Mesothelial cell of epicardium (in vitro differentiated cells): ENCODE measurements at regions not wholly inside any gene's neighbourhood (a gene's known extent, or its start where the extent isn't known, plus 50 kb on each side); places are given as distances from the start of the nearest gene placed in this dataset.

Experiments used
- DNase-seq, 2 experiments: peaks; one replicate each; pipeline ENCODE4 v3.0.0; 2021; ENCODE audit warnings: low spot score in 2 of 2; ENCODE audit not compliant: unreplicated experiment in 2 of 2
- H3K27ac Mint-ChIP-seq: 2 replicates; pipeline ENCODE4 v1.8.0; 2021; ENCODE audit warnings: mixed read lengths
- H3K27me3 Mint-ChIP-seq: 2 replicates; pipeline ENCODE4 v1.8.0; 2021; ENCODE audit warnings: low read depth, mixed read lengths
- H3K36me3 Mint-ChIP-seq: 2 replicates; pipeline ENCODE4 v1.8.0; 2021; ENCODE audit warnings: mixed read lengths
- H3K4me1 Mint-ChIP-seq: 2 replicates; pipeline ENCODE4 v1.8.0; 2021; ENCODE audit warnings: mixed read lengths
- H3K4me3 Mint-ChIP-seq: 2 replicates; pipeline ENCODE4 v1.8.0; 2021; ENCODE audit warnings: mild to moderate bottlenecking, moderate library complexity, mixed read lengths
- H3K9me3 Mint-ChIP-seq: 2 replicates; pipeline ENCODE4 v1.8.0; 2021; ENCODE audit warnings: mixed read lengths
- CTCF ChIP-seq: fragments of 200-600 bp; sonication (generic); IDR thresholded peaks from one replicate; pipeline ENCODE4 v1.5.0; 2021; ENCODE audit warnings: antibody characterized with exemption; ENCODE audit not compliant: unreplicated experiment

GRCh38 chr4:182102576-182102975, 140.6 kb upstream of the TENM3 start:
- no peak for TF ChIP-seq CTCF
- H3K4me1 Mint-ChIP-seq, result peaks cover 2% of the 10 kb centered on the region

GRCh38 chr4:182103614-182104319, 139.4 kb upstream of the TENM3 start:
- Mint-ChIP-seq H3K27ac (no peak overlapping the region), H3K4me1 (peaks cover 2% of the 10 kb centered on the region), H3K4me3 (no peak overlapping the region), H3K36me3 (no peaks in the 10 kb centered on the region), H3K27me3 (no peaks in the 10 kb centered on the region), H3K9me3 (no peaks in the 10 kb centered on the region)
- TF ChIP-seq CTCF, result no peak
- DNase-seq, result no peak

More at GRCh38 chr4:182102576-182102975, 140.6 kb upstream of the TENM3 start:
- Mint-ChIP-seq H3K4me3 (no peak overlapping the region), H3K36me3 (peaks cover 3% of the 10 kb centered on the region), H3K27me3 (no peaks in the 10 kb centered on the region), H3K27ac (no peak overlapping the region), H3K9me3 (peaks cover 10% of the 10 kb centered on the region)
- DNase-seq, result no peak

DNA sequence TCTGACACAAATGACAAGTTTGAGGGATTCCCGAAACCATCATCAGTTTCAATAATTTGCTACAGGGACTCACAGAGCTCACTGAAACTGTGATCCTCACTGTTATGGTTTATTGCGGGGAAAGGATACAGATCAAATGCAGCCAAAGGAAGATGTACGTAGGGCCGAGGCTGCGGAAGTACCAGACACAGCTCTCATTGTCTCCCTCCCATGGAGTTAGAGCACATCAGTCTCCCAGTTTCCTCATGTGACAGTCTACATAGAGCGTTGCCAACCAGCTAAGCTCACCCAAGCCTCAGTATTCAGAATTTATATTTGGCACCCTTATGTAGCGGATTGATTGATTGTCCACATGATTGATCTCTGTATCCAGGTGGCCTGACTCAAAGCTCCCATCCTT, 137.8 kb upstream of the TENM3 start:
- no peak for DNase-seq
- no peaks in the 10 kb centered on the region for H3K36me3 Mint-ChIP-seq
- TF ChIP-seq CTCF, result no peak

DNA sequence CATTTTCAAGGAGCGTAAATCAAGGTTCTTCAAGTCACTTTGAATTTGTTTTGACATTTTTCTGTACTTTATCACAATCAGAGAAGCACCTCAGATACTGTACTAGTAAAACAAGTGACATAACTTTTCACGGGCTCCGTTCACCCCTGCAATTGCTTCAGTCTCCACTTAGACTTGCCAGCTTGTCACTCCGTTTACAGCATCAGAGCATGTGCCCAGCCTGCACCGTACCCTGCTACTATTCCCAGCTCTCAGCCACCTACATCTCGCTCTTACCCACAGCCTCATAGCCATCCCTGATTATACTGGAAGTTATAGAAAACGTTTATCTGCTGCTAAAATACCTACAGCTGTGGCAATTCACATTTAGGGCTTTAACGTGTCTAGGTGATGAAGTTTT, 135.3 kb upstream of the TENM3 start:
- H3K9me3 Mint-ChIP-seq, result no peaks in the 10 kb centered on the region
- H3K27me3 Mint-ChIP-seq, result no peaks in the 10 kb centered on the region
- DNase-seq, result no peak
- no peaks in the 10 kb centered on the region for H3K36me3 Mint-ChIP-seq
- no peak overlapping the region for H3K27ac Mint-ChIP-seq
- no peak overlapping the region for H3K4me3 Mint-ChIP-seq
- no peak for TF ChIP-seq CTCF
- H3K4me1 Mint-ChIP-seq, result peaks cover 10% of the 10 kb centered on the region

More for the DNA sequence above, 137.8 kb upstream of the TENM3 start:
- no peaks in the 10 kb centered on the region for H3K9me3 Mint-ChIP-seq
- H3K27ac Mint-ChIP-seq, result no peak overlapping the region
- no peak overlapping the region for H3K4me3 Mint-ChIP-seq
- no peaks in the 10 kb centered on the region for H3K27me3 Mint-ChIP-seq
- peaks cover 2% of the 10 kb centered on the region for H3K4me1 Mint-ChIP-seq

- H3K36me3 Mint-ChIP-seq, result peaks cover 2% of the 10 kb centered on the region
- H3K4me1 Mint-ChIP-seq, result peaks cover 10% of the 10 kb centered on the region
- H3K9me3 Mint-ChIP-seq, result peaks cover 9% of the 10 kb centered on the region
- no peaks in the 10 kb centered on the region for H3K27me3 Mint-ChIP-seq
- no peak for TF ChIP-seq CTCF
- H3K27ac Mint-ChIP-seq, result no peak overlapping the region
- no peak overlapping the region for H3K4me3 Mint-ChIP-seq
- DNase-seq, result no peak
Measured at GRCh38 chr4:182111586-182111985, 131.6 kb upstream of the TENM3 start.
